HEK293 (cell line): ENCODE measurements at regions not wholly inside any gene's neighbourhood (a gene's known extent, or its start where the extent isn't known, plus 50 kb on each side); places are given as distances from the start of the nearest gene placed in this dataset.

Experiments used
- BCL6B ChIP-seq: fragments of 450-650 bp; formaldehyde crosslinking; IDR thresholded peaks from 2 replicates; pipeline ENCODE4 v1.5.1; 2017; ENCODE audit warnings: missing biosample characterization, missing genetic modification characterization
- KLF8 ChIP-seq: fragments of 450-650 bp; formaldehyde crosslinking; IDR thresholded peaks from 2 replicates; pipeline ENCODE4 v1.5.1; 2016; ENCODE audit warnings: missing biosample characterization, missing genetic modification characterization
- SCRT1 ChIP-seq: fragments of 450-650 bp; formaldehyde crosslinking; IDR thresholded peaks from 2 replicates; pipeline ENCODE4 v1.5.1; 2016; ENCODE audit warnings: missing biosample characterization, missing genetic modification characterization, borderline replicate concordance
- TRIM28 ChIP-seq: IDR thresholded peaks from 2 replicates; pipeline ENCODE4 v1.6.1; 2011; ENCODE audit warnings: low read length, control low read depth, borderline replicate concordance
- WT1 ChIP-seq: fragments of 450-650 bp; formaldehyde crosslinking; IDR thresholded peaks from 2 replicates; pipeline ENCODE4 v1.5.1; 2016; ENCODE audit warnings: missing biosample characterization, missing genetic modification characterization
- ZBTB1 ChIP-seq: fragments of 450-650 bp; formaldehyde crosslinking; IDR thresholded peaks from 2 replicates; pipeline ENCODE4 v1.5.1; 2016; ENCODE audit warnings: missing biosample characterization, missing genetic modification characterization
- ZEB2 ChIP-seq: fragments of 450-650 bp; formaldehyde crosslinking; IDR thresholded peaks from 2 replicates; pipeline ENCODE4 v1.5.1; 2016; ENCODE audit warnings: missing biosample characterization, missing genetic modification characterization
- ZNF112 ChIP-seq: fragments of 450-650 bp; formaldehyde crosslinking; IDR thresholded peaks from 2 replicates; pipeline ENCODE4 v1.5.0; 2017; ENCODE audit warnings: missing biosample characterization, missing genetic modification characterization
- ZNF138 ChIP-seq: fragments of 450-650 bp; formaldehyde crosslinking; IDR thresholded peaks from 2 replicates; pipeline ENCODE4 v1.5.1; 2016; ENCODE audit warnings: missing biosample characterization, missing genetic modification characterization, borderline replicate concordance
- ZNF148 ChIP-seq: fragments of 450-650 bp; formaldehyde crosslinking; IDR thresholded peaks from 2 replicates; pipeline ENCODE4 v1.5.0; 2017; ENCODE audit warnings: missing biosample characterization, missing genetic modification characterization, borderline replicate concordance
- ZNF157 ChIP-seq: fragments of 450-650 bp; formaldehyde crosslinking; IDR thresholded peaks from 2 replicates; pipeline ENCODE4 v1.5.1; 2016; ENCODE audit warnings: missing biosample characterization, missing genetic modification characterization
- ZNF169 ChIP-seq: fragments of 450-650 bp; formaldehyde crosslinking; IDR thresholded peaks from 2 replicates; pipeline ENCODE4 v1.5.1; 2016; ENCODE audit warnings: missing biosample characterization, missing genetic modification characterization
- ZNF18 ChIP-seq: fragments of 450-650 bp; formaldehyde crosslinking; IDR thresholded peaks from 2 replicates; pipeline ENCODE4 v1.5.1; 2016; ENCODE audit warnings: missing biosample characterization, missing genetic modification characterization
- ZNF214 ChIP-seq: fragments of 450-650 bp; formaldehyde crosslinking; IDR thresholded peaks from 2 replicates; pipeline ENCODE4 v1.5.1; 2017; ENCODE audit warnings: missing biosample characterization, mild to moderate bottlenecking, missing genetic modification characterization, borderline replicate concordance
- ZNF280C ChIP-seq: fragments of 450-650 bp; formaldehyde crosslinking; IDR thresholded peaks from 2 replicates; pipeline ENCODE4 v1.5.1; 2016; ENCODE audit warnings: missing biosample characterization, missing genetic modification characterization
- ZNF292 ChIP-seq: fragments of 450-650 bp; formaldehyde crosslinking; IDR thresholded peaks from 2 replicates; pipeline ENCODE4 v1.5.1; 2016; ENCODE audit warnings: low read depth, missing biosample characterization, missing genetic modification characterization, borderline replicate concordance
- ZNF302 ChIP-seq: fragments of 450-650 bp; formaldehyde crosslinking; IDR thresholded peaks from 2 replicates; pipeline ENCODE4 v1.5.1; 2016; ENCODE audit warnings: missing biosample characterization, missing genetic modification characterization, low read depth
- ZNF335 ChIP-seq: fragments of 450-650 bp; formaldehyde crosslinking; conservative IDR thresholded peaks from 2 replicates; pipeline ENCODE4 v1.5.1; 2016; ENCODE audit warnings: missing biosample characterization, missing genetic modification characterization
- ZNF423 ChIP-seq: fragments of 450-650 bp; formaldehyde crosslinking; IDR thresholded peaks from 2 replicates; pipeline ENCODE4 v1.5.1; 2016; ENCODE audit warnings: missing biosample characterization, missing genetic modification characterization
- ZNF426 ChIP-seq: fragments of 450-650 bp; formaldehyde crosslinking; IDR thresholded peaks from 2 replicates; pipeline ENCODE4 v1.5.1; 2017; ENCODE audit warnings: missing biosample characterization, missing genetic modification characterization, mild to moderate bottlenecking, inconsistent platforms, moderate library complexity
- ZNF510 ChIP-seq: fragments of 450-650 bp; formaldehyde crosslinking; IDR thresholded peaks from 2 replicates; pipeline ENCODE4 v1.5.1; 2018; ENCODE audit warnings: mild to moderate bottlenecking, missing genetic modification characterization, missing biosample characterization; ENCODE audit not compliant: insufficient replicate concordance
- ZNF747 ChIP-seq: fragments of 450-650 bp; formaldehyde crosslinking; IDR thresholded peaks from 2 replicates; pipeline ENCODE4 v1.5.1; 2016; ENCODE audit warnings: missing biosample characterization, missing genetic modification characterization
- ZNF777 ChIP-seq: fragments of 450-650 bp; formaldehyde crosslinking; IDR thresholded peaks from 2 replicates; pipeline ENCODE4 v1.5.1; 2017; ENCODE audit warnings: missing biosample characterization, missing genetic modification characterization, borderline replicate concordance
- ZNF830 ChIP-seq: fragments of 450-650 bp; IDR thresholded peaks from 2 replicates; pipeline ENCODE4 v1.5.0; 2018; ENCODE audit warnings: missing biosample characterization, missing genetic modification characterization, low read depth, mild to moderate bottlenecking, moderate library complexity
- TF ChIP-seq, protein P1 (sequence below): fragments of 450-650 bp; formaldehyde crosslinking; conservative IDR thresholded peaks from 2 replicates; pipeline ENCODE4 v1.5.1; 2016; ENCODE audit warnings: low read depth, missing biosample characterization, missing genetic modification characterization
- TF ChIP-seq, protein P2 (sequence below): fragments of 450-650 bp; formaldehyde crosslinking; IDR thresholded peaks from 2 replicates; pipeline ENCODE4 v1.5.1; 2017; ENCODE audit warnings: missing biosample characterization, missing genetic modification characterization

GRCh38 chr6:146871611-146872425 is 273.0 kb downstream of the ADGB start (continued):
- TF ChIP-seq ZNF214 (tag by site-specific recombination) = no peak
- TF ChIP-seq ZNF423 (tag by site-specific recombination) = no peak
- no peak for TF ChIP-seq ZNF169
- TF ChIP-seq TRIM28 = peak; percentile 88
- no peak for TF ChIP-seq ZNF148 (tag by site-specific recombination)
- peak; percentile 14 for TF ChIP-seq ZNF510 (tag by site-specific recombination)
- peak; percentile 31; the same call in 1 of the 2 replicates for TF ChIP-seq WT1
- TF ChIP-seq ZNF18 (tag by site-specific recombination) = no peak
- no peak for TF ChIP-seq KLF8 (tag by site-specific recombination)
- TF ChIP-seq ZNF157 (tag by site-specific recombination) = no peak
- TF ChIP-seq ZNF426 = no peak
- TF ChIP-seq ZNF335 = peak; percentile 64; the same call in 1 of the 2 replicates
- no peak for TF ChIP-seq ZNF138 (tag by site-specific recombination)
- TF ChIP-seq ZNF292 (tag by site-specific recombination) = no peak
- TF ChIP-seq BCL6B = peak; percentile 13; the same call in 1 of the 2 replicates
- no peak for TF ChIP-seq ZNF777
- TF ChIP-seq ZNF747 = no peak
- TF ChIP-seq, protein P1, sequence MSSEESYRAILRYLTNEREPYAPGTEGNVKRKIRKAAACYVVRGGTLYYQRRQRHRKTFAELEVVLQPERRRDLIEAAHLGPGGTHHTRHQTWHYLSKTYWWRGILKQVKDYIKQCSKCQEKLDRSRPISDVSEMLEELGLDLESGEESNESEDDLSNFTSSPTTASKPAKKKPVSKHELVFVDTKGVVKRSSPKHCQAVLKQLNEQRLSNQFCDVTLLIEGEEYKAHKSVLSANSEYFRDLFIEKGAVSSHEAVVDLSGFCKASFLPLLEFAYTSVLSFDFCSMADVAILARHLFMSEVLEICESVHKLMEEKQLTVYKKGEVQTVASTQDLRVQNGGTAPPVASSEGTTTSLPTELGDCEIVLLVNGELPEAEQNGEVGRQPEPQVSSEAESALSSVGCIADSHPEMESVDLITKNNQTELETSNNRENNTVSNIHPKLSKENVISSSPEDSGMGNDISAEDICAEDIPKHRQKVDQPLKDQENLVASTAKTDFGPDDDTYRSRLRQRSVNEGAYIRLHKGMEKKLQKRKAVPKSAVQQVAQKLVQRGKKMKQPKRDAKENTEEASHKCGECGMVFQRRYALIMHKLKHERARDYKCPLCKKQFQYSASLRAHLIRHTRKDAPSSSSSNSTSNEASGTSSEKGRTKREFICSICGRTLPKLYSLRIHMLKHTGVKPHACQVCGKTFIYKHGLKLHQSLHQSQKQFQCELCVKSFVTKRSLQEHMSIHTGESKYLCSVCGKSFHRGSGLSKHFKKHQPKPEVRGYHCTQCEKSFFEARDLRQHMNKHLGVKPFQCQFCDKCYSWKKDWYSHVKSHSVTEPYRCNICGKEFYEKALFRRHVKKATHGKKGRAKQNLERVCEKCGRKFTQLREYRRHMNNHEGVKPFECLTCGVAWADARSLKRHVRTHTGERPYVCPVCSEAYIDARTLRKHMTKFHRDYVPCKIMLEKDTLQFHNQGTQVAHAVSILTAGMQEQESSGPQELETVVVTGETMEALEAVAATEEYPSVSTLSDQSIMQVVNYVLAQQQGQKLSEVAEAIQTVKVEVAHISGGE (tag by site-specific recombination) = peak; percentile 50; the same call in 1 of the 2 replicates
- no peak for TF ChIP-seq SCRT1 (tag by site-specific recombination)
- no peak for TF ChIP-seq ZNF830 (tag by site-specific recombination)
- TF ChIP-seq ZBTB1 (tag by site-specific recombination) = no peak
- no peak for TF ChIP-seq ZNF112 (tag by site-specific recombination)
- TF ChIP-seq, protein P2, sequence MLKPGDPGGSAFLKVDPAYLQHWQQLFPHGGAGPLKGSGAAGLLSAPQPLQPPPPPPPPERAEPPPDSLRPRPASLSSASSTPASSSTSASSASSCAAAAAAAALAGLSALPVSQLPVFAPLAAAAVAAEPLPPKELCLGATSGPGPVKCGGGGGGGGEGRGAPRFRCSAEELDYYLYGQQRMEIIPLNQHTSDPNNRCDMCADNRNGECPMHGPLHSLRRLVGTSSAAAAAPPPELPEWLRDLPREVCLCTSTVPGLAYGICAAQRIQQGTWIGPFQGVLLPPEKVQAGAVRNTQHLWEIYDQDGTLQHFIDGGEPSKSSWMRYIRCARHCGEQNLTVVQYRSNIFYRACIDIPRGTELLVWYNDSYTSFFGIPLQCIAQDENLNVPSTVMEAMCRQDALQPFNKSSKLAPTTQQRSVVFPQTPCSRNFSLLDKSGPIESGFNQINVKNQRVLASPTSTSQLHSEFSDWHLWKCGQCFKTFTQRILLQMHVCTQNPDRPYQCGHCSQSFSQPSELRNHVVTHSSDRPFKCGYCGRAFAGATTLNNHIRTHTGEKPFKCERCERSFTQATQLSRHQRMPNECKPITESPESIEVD (tag by site-specific recombination) = peak; percentile 81
- TF ChIP-seq ZNF302 (tag by site-specific recombination) = no peak
- TF ChIP-seq ZEB2 (tag by site-specific recombination) = peak; percentile 31; the same call in 1 of the 2 replicates
- no peak for TF ChIP-seq ZNF280C (tag by site-specific recombination)
